CD1c-positive myeloid dendritic cell (primary cell): ENCODE measurements at regions not wholly inside any gene's neighbourhood (a gene's known extent, or its start where the extent isn't known, plus 50 kb on each side); places are given as distances from the start of the nearest gene placed in this dataset.
A peak's percentile ranks its signal among the peaks of the same experiment; 100 is the strongest.
"Not testable (repeated sequence)": the region's sequence is repeated elsewhere in the genome, so short reads cannot be mapped to it uniquely, and the experiment has no call there.

ENCODE experiments used
- DNase-seq: peaks from one replicate; pipeline ENCODE4 v3.0.0-alpha.2; 2016; ENCODE audit errors: extremely low spot score

DNA sequence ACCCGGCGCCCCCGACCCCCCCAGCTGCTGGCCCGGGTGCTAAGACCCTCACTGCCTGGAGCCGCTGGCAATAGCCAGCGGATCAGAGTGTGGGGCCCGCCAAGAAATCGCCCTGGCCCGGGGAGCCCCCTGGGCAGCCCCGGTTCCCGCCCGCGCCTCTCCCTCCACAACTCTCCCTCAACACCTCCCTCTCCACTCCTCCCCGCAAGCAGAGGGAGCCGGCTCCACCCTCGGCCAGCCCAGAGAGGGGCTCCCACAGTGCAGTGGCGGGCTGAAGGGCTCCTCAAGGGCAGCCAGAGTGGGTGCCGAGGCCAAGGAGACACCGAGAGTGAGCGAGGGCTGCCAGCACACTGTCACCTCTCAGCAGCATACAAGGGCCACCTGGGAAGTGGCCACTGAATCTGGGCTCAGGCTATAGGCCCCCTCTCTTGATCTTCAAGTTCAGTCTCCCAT, 385.5 kb downstream of the SEC14L1 start:
- no peak for DNase-seq

DNA sequence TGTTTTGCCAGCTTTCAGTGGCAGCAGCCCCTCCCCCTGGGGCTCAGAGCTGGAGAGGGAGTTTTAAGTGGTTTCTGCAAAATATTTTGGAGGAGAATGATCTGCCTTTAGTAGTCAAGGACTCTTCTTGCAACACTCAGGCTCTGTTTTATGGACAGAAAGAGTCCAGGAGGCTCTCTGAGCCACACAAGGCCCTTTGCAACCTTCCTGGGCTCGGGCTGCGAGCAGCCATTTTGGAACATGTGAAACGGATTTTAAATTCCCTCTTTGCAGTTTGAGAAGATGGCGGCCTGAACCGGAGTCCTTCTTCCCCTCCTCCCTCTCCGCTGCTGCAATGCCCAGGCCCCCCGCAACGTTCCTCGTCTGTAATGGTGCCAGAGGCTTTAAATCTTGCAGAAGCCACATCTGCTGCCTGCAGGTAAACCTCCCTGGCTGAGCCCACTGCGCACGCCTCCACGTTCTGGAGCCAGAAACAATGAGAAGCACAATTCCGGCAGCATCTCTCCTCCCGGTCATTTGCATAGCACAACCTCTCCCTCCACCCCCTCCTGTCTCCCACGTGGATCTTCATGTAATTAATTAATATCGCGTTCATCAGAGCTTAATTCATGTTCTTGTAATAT, 386.1 kb downstream of the SEC14L1 start:
- no peak for DNase-seq

DNA sequence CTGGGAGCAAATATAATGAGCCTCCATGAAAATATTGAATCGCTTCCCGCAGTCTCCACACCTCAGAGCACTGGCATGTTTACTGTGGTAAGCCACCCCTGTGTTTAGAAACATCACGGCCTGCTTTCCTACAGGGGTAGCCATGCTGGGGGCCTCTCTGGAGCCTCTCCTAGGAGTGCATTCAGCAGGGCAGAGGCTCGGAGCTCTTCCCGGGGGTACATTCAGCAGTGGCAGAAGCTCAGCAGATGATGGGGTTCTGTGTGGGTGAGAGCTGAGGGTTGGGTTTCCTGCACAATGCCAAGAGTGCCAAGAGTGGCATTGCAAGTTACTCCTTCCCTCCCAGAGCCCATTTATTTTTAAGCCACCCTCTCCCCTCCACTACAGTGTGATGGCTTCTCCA, 386.6 kb downstream of the SEC14L1 start:
- no peak for DNase-seq

DNA sequence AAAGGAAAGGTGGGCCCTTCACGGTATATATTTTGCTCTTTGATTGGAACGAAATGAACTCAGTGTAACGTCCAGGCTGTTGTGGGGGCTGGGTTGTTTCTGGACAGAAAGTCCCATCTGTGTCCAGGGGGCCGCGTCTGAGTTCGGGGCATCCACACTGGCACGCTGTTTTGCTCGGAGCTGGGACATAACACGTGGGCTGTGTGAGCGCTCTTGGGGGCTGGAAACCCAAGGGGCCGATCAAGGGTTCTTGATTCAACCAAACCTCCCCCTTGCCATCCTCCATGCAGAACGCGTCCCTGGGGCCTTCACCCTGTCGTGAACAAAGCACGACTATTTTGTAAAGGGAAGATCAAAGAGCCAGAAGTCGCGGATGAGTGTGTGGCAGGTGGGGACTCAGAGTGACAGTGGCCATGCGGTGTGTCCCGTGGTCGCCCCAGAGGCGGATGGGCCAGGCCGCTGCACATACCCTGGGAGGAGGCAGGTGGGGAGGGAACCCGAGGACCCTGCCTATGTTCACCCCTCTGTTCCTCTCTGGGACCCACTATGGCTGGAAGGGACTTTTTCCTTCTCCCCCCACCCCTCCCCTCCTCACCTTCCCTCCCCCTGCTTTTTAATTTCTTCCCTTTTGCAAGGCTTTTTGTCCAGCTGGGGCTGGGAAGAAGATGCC, 387.2 kb downstream of the SEC14L1 start:
- DNase-seq = no peak

DNA sequence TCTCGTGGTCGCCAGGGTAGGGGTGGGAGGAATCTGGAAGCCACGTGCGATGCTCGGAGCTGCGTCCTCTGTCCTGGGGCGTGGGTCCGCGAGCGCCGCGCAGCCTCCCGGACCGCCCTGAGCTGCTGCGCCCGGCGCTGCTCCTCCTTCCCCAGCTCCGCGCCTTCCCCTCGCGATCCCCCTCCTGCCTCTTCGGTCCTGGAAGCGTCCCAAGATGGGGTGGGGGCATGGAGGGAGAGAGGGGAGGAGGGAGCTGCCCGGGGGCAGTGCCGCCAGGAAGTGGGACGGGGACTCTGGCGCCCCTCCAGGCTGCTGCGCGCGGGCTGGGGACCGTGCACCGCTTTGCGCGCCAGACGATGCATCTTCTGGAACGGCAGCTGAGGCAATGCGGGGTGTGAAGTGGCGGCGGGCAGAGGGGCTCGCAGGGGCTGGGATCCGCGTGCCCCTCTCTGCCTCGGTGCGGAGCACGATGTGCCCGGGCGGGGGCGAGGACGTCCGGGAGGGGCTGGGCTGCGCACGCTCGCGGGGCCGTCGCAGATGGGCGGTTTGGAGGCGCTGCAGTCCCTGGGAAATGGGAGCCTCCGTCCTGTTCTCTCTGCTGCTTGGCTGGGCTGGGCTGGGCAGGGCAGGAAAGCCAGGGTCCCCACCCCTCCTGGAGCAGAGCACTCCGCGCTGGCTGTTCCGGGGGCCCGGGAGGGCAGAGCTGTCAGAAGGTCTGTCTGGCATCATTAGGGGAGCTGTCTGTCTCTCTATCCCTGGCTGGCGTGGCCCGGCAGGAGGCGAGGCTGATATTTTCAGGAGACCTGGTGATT, 388.0 kb downstream of the SEC14L1 start:
- no peak for DNase-seq

DNA sequence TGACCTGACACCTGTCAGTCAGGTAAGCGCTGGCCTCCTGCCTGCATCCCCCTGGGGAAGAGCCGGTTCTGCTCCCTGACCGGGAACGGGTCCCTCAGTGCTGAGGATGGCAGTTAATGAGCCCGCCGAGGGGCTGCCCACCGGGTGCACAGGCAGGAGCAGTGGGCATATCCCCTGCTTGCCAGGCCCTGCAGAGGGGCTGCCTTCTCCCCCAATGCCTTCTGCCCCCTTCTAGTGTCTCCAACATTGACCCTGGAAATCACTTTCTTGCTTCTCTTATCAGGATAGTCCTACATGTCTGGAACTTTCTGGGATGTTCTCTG, 388.5 kb downstream of the SEC14L1 start:
- no peak for DNase-seq

DNA sequence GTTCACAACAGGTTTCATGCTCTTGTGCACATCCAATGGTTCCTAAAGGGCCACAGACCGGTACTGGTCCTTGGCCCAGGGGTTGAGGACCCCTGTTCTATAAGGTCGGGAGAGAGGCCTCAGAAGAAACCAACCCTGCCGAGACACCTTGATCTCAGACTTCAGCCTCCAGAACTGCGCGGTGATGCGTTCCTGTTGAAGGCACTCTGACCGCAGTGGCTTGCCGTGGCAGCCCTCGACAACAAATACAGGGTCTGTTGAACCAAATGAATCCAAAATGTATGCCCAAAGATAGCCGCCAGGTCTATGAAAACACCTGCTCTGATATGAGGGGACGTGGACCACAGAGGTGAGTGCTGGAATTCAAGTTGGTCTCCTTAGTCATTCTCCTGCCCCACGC, 389.8 kb downstream of the SEC14L1 start:
- no peak for DNase-seq

DNA sequence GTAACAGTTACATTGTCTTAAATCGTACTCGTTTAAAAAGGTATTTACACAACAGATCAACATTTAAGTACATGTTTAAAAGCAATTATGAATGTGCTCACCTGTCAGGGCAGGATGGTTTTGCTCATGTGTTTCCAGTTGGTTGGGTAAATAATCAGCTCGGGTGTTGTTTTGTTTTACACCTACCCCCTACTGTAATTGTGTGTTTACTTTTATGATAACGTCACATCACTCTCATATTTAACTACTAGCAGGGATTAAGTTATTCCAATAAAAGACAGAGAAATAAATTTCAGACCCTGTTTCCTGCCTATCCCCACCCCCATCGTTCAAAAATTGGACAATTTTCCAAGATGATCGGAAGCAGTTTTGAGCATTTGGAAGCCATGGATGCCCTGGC, 390.2 kb downstream of the SEC14L1 start:
- DNase-seq = no peak

DNA sequence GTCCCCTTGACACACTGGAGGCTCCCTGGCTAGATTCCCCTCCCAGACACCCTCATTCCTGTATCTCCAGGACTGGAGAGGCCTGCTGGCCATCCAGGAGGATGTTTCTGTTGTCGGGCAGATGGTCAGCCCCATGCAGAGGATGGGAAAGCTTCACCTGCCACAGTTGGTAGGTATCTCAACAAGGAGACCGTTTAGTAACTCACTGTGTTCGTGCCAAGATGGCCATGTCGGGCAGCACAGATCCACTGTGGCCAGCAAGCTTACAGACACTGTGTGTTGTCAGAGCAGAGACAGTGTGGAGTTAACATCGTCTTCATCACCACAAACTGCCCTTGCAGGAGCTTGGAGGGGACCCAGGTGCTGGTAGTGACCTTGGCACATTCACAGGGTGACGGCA, 390.9 kb downstream of the SEC14L1 start:
- no peak for DNase-seq

DNA sequence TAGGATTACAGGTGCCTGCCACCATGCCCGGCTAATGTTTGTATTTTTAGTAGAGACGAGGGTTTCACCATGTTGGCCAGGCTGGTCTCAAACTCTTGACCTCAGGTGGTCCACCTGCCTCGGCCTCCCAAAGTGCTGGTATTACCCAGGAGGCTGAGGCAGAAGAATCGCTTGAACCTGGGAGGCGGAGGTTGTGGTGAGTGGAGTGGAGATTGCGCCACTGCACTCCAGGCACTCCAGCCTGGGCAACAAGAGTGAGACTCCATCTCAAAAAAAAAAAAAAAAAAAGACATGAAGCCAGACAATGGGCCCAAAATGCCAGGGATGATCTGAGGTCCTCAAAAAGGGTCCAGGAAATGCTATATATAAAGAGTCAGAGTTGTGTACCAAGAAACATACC, 392.9 kb downstream of the SEC14L1 start:
- DNase-seq = not testable (repeated sequence)

DNA sequence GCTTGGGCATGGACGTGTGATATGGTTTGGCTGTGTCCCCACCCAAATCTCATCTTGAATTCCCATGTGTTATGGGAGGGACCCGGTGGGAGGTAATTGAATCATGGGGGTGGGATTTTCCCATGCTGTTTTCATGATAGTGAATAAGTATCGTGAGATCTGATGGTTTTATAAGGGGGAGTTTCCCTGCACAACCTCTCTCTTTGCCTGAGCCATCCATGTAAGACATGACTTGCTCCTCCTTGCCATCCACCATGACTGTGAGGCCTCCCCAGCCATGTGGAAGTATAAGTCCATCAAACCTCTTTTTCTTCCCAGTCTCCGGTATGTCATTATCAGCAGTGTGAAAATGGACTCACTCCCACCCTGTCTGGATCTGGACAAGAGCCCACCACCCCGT, 393.4 kb downstream of the SEC14L1 start:
- no peak for DNase-seq

DNA sequence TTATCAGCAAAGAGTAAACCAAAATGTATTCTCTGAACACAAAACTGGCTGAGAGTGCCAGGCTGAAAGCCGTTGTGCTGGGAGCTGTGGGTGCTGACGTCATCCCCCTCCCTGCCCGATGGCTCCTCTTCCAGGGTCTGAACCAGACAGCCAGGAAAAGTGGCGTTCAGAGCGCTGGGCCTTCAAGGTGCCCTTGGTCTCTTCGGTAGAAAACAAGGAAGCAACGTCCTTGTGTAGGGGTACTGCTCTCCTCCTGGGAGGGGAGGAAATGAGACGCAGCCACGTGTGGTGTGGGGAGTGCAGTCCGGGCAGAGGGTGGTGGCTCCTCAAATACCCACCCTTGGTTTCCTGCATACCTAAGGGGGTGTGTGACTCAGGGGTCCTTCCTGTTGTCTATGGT, 394.7 kb downstream of the SEC14L1 start:
- no peak for DNase-seq

DNA sequence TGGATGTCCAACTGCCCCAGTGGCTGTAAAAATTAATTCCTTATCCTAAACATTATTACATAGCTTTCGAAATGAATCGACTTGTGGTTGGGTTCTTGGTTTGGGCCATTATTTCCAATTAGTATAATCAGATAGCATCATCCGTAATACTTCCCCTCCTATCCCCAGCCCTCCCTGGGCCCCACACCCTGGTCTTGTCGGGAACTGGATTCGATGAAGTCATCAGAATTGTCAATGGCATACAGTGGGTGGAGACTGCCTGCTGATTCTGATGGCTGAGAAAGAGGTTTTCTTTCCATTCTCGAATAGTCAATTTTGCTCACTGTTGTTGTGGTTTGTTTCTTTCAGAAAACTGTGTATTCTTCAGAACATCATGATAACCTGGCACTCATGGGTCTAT, 395.1 kb downstream of the SEC14L1 start:
- peak; percentile 34 for DNase-seq

DNA sequence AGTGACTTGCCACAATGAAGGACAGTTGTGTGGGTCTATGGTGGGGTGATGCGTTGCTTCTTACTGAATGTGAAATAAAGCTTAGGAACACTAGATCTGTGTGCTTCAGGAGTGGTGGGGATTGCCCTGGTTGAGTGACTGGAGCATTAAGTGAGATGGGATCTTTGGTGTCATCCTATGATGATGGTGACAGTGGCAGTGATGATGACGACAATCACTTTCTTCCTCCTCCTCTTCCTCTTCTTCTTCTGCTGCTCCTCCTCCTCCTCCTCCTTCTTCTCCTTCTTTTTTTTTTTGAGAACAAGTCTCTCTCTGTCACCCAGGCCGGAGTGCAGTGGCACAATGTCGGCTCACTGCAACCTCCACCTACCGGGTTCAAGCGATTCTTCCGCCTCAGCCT, 396.8 kb downstream of the SEC14L1 start:
- DNase-seq = no peak

DNA sequence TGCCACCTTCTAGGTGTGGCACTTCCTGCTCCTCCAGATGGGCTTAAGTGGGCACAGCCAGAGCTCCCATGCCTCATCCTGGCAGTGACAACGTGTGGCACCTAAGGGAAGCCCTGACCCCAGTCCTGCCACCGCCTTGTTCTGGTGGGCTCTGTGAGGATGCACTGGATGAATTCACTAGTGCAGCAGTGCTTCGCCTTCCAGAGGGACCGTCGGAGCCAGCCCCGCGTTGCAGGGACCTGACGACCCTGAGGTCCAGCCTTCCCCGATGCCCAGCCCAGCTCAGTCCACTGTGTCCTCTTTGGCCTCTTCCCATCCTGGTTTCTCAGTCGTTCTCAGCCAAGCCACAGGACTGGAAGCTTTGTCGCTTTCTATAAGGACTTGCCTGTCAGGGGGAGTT, 399.8 kb downstream of the SEC14L1 start:
- DNase-seq = no peak

DNA sequence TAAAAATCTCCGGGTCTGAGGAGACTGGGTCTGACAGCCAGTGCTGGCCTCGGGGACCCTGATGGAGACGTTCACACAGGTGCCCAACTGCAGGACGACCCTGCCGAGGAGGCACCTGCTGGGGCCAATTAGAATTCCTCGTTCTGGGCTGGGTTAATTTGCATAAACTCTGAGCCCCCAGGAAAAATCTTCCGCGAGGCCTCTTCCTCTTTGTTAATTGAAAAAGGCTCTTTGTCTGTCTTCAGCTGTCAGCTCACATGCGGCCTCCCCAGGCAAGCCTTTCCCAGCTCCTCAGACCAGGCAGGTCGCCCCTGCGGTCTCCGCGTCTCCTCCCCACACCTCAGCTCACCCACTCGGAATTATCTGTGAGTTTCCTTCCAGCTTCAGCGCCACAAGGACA, 400.2 kb downstream of the SEC14L1 start:
- no peak for DNase-seq

DNA sequence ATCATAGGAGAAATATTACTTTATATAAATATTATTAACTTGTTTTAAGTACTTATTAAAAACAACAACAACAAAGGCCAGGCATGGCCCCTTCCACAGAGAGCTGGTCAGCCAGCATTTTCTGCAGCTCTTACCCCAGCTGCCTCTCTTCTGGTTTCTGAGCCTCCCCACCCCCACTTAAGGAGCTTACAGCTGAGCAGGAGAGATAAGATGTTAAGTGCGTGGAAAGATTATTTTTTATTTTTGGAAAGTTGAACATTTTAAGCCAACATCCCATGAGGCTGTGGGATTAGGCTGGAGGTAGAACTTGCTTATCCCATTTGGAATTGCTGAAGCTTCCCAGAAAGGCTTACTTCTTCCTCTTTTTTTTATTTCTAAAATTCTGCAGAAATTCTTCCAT, 401.2 kb downstream of the SEC14L1 start:
- no peak for DNase-seq

DNA sequence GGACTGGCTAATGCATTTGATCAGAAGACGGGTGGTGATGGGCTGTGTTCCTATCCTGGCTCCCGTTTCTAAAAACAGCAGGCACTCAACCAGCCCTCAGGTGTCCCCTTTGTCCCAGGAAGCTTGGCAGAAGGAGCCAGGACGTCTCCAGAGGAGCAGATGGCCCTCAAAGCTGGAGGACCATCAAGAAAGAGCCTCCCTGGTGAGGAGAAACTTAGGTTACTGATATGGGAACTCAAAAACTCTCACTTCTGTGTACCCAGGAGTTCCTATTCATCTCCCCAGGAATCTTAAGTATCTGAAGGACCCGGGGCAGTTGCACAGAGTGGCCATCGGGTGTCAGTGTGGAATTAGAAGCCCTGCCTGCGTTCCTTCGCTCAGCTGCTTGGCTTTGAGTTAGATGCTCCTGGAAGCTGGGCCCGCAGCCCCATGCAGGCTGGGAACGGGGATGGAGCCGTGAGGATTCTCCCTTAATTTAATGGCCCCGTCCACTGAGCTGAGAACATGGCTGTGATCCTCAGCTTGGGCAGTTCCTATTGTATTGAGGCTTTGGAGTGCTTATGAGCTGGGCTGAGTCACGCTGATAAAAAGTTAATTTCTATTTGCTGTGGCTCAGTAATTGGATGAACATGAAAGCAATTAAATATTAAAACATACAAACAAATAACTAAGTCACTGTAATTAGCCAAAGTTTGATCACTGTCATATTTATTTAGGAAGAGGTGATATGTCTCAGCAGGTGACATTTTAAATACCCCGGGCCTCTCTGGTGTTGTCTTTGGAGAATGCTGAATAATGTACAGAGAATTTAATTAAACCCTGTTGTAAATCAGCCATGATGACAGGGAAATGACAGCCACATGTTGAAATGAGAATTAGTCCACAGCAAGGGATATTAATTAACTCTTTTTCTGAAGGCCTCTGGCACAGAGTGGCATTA, 402.1 kb downstream of the SEC14L1 start:
- peak; percentile 83 for DNase-seq

DNA sequence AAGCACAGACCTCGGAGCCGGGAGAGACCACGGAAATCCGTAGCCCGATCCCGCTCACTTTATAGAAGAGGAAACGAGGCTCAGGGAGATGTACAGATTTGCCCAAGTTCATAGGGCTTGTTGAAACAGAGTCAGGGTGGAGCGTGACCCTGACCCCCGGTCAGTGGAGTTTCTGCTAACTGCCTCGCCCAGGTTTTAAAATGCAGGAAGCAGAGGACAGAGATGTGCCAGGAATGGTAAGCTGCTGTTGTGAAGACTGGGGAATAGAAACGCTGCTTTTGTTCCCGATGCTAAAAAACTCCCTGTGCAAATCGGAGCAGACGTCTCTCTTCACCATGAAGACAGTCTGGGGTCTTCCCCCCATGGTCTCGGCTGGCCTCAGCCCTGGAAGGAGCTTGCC, 403.0 kb downstream of the SEC14L1 start:
- DNase-seq = no peak

DNA sequence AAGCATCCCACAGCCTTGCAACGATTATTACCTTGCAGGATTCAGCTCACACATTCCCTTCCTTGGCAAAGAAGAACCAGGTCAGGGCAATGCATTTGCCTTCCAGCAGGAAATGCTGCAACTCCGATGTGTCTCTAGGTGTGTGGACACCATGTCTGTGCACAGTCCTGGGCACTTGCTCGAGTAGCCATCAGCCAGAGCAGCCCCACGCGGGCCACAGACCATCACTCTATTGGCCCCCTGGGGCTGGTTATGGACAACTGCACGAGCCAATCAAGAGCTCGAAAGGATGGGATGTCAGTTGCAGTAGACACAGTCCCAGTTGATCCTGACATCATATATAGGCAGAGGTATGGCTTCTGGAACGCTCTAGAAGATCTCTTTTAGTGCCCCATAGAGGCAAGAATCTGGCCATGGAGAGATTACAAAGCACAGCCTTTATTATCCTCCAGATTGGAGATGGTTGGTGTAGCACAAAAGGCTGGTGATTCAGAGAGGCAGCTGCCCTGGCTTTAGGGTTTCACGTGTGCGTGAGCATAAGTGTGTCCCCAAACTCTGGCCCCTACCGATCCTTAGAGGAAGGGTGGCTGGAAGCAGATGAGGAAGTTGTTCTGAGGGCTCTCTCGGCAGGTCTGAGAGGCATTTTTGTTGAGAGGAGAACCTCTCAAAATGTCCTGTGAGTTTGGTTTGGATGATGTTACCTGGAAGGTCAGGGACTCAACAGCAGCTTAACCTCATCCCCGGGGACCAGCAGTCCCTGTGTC, 403.8 kb downstream of the SEC14L1 start:
- DNase-seq = no peak

DNA sequence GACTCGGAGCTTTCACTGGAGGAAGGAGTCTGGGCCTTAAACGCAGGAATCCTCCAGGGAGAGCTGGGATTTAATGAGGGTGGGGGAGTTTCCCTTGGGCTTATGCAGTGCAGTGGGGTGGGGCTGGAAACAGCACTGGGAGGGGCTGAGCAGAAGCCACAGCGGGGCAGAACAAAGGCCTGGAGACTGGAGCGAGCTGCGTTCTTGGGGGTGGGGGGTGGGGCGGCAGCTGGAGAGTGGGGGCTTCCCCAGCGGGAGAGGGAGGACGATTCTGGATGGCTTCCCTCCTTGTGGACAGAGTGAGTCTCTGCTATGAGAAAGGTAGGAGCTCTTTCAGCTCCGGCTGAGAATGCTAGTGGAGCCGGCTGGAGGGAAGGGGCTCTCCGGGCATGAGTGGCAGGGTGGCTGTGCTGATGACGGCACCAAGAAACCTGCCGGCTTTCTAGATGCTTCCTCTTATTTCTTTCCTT, 406.0 kb downstream of the SEC14L1 start:
- peak; percentile 20 for DNase-seq
